GM12891 (cell line): ENCODE measurements at regions not wholly inside any gene's neighbourhood (a gene's known extent, or its start where the extent isn't known, plus 50 kb on each side); places are given as distances from the start of the nearest gene placed in this dataset.

ENCODE experiments used
- POLR2A ChIP-seq: IDR thresholded peaks from 2 replicates; pipeline ENCODE4 v1.6.1; 2011; ENCODE audit warnings: low read depth, low read length, control low read depth
- POLR2AphosphoS5 ChIP-seq: IDR thresholded peaks from 2 replicates; pipeline ENCODE4 v1.6.1; 2011; ENCODE audit warnings: low read depth, low read length, control low read depth
- TAF1 ChIP-seq: IDR thresholded peaks from 2 replicates; pipeline ENCODE4 v1.6.1; 2011; ENCODE audit warnings: low read depth, low read length, control low read depth

DNA sequence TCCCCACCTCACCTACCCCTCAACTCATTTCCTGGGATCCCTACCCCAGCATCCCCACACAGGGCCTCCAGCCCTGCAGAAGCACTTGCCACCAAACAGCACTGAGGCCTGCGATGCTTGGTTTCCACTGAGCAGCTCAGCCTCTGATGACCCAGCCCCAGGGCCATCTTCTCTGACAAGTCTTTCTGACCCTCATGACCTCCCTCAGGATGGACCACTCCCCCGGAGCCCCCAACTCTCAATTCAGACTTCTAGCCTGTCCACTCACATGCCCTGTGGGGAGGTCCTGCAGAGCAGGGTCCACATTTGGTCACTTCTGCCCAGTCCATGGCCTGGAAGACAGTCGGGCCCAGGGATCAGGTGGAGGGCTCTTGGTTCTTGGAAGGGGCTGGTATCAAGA, 63.4 kb upstream of the SPATA12 start:
- TF ChIP-seq POLR2AphosphoS5 (no peak), TAF1 (no peak), POLR2A (no peak)
